ENCODE measurements at regions not wholly inside any gene's neighbourhood (a gene's known extent, or its start where the extent isn't known, plus 50 kb on each side); places are given as distances from the start of the nearest gene placed in this dataset.

DNA sequence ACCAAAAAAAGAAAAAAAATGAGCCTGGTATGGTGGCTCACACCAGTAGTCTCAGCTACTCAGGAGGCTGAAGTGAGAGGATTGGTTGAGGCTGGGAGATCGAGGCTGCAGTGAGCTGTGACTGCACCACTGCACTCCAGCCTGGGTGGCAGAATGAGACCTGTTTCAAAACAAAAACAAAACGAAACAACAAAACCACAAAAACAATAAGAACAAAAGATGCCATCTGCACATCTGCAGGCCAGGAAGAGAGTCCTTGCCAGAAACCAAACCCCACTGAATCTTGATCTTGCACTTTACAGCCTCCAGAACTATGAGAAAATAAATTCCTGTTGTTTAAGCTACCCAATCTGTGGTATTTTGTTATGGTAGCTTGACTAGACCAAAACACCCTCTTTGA is 207.7 kb downstream of the YTHDC2 start:
- Histone ChIP-seq H3K9me3 (ENCODE audit: insufficient read depth, low read length) (no peaks in the 10 kb centered on the region), H3K9ac (ENCODE audit: low read length) (no peak overlapping the region), H3F3A (ENCODE audit: insufficient read depth) (no peaks in the 10 kb centered on the region), H3K27me3 (ENCODE audit: low read length) (no peaks in the 10 kb centered on the region), H2AFZ (ENCODE audit: low read depth, low read length, severe bottlenecking) (no peak overlapping the region), H3K4me3 (ENCODE audit: insufficient read depth, low read length, poor library complexity, severe bottlenecking) (no peak overlapping the region), H3K9me2 (replicated peaks; ENCODE audit: insufficient read depth, low read length) (no peaks in the 10 kb centered on the region), H3K27ac (ENCODE audit: low read depth, low read length) (no peak overlapping the region), H4K20me1 (ENCODE audit: low read depth, low read length) (no peaks in the 10 kb centered on the region), H3K36me3 (ENCODE audit: low read length) (no peaks in the 10 kb centered on the region), H3K4me2 (ENCODE audit: low read depth, low read length, poor library complexity, severe bottlenecking) (no peak overlapping the region), H3K79me2 (ENCODE audit: insufficient read depth, low read length) (no peaks in the 10 kb centered on the region)
- TF ChIP-seq, protein P1, sequence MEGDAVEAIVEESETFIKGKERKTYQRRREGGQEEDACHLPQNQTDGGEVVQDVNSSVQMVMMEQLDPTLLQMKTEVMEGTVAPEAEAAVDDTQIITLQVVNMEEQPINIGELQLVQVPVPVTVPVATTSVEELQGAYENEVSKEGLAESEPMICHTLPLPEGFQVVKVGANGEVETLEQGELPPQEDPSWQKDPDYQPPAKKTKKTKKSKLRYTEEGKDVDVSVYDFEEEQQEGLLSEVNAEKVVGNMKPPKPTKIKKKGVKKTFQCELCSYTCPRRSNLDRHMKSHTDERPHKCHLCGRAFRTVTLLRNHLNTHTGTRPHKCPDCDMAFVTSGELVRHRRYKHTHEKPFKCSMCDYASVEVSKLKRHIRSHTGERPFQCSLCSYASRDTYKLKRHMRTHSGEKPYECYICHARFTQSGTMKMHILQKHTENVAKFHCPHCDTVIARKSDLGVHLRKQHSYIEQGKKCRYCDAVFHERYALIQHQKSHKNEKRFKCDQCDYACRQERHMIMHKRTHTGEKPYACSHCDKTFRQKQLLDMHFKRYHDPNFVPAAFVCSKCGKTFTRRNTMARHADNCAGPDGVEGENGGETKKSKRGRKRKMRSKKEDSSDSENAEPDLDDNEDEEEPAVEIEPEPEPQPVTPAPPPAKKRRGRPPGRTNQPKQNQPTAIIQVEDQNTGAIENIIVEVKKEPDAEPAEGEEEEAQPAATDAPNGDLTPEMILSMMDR (IDR thresholded peaks at IDR 0.05; ENCODE audit: insufficient read depth, low read length, poor library complexity, severe bottlenecking), result no peak
- no peak for TF ChIP-seq EZH2phosphoT487 (conservative IDR thresholded peaks at IDR 0.05; ENCODE audit: low read length)

DNA sequence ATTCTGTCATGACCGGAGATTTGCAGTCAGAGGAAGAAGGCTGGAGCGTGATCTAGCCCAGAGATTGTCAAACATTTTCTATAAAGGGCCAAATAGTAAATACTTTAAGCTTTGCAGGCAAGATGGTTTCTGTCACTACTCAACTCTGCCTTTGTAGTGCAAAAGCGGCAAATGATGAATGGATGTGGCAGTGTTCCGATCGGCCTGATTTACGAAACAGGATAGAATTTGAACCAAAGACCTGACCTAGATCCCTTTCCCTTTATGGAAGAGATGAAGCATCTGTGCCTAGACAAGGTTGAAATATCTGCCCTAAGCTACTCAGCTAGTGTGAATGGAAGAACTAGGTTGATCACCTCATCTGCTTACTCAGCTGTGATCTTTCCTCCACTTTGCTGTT is 209.5 kb downstream of the YTHDC2 start:
- no peaks in the 10 kb centered on the region for H3K9me3 ChIP-seq (ENCODE audit: insufficient read depth, low read length)
- no peak overlapping the region for H3K27ac ChIP-seq (ENCODE audit: low read depth, low read length)
- H3K9me2 ChIP-seq (replicated peaks; ENCODE audit: insufficient read depth, low read length), result no peaks in the 10 kb centered on the region
- TF ChIP-seq, protein P1 (IDR thresholded peaks at IDR 0.05; ENCODE audit: insufficient read depth, low read length, poor library complexity, severe bottlenecking), result no peak
- no peak for TF ChIP-seq EZH2phosphoT487 (conservative IDR thresholded peaks at IDR 0.05; ENCODE audit: low read length)
- H3K79me2 ChIP-seq (ENCODE audit: insufficient read depth, low read length), result no peaks in the 10 kb centered on the region
- no peaks in the 10 kb centered on the region for H3K27me3 ChIP-seq (ENCODE audit: low read length)
- H3K36me3 ChIP-seq (ENCODE audit: low read length), result no peaks in the 10 kb centered on the region
- H3K4me3 ChIP-seq (ENCODE audit: insufficient read depth, low read length, poor library complexity, severe bottlenecking), result no peak overlapping the region
- H2AFZ ChIP-seq (ENCODE audit: low read depth, low read length, severe bottlenecking), result no peak overlapping the region
- no peaks in the 10 kb centered on the region for H4K20me1 ChIP-seq (ENCODE audit: low read depth, low read length)
- no peak overlapping the region for H3K4me2 ChIP-seq (ENCODE audit: low read depth, low read length, poor library complexity, severe bottlenecking)
- no peaks in the 10 kb centered on the region for H3F3A ChIP-seq (ENCODE audit: insufficient read depth)
- no peak overlapping the region for H3K9ac ChIP-seq (ENCODE audit: low read length)

DNA sequence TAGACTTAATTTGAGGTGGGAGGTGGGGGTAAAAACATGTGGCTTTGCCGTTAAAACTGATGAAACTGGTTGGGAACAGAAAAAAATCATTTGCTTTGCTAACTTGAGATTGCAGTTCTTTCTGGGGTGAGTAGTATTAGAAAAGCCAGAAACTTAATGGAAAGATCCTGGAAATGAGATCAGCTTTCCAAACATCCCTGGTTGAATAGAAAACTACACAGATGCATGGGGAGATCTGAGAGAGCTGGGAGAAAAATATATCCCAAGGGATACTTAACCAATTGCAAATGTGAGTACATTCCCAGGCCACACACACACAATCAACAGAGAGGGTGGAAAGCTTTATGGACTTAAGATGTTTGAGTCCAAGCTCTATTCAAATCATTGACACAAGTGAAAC is 222.3 kb downstream of the YTHDC2 start:
- Histone ChIP-seq H3K9ac (ENCODE audit: low read length) (no peak overlapping the region), H2AFZ (ENCODE audit: low read depth, low read length, severe bottlenecking) (no peak overlapping the region), H3K79me2 (ENCODE audit: insufficient read depth, low read length) (no peaks in the 10 kb centered on the region)

More for the DNA sequence above, 222.3 kb downstream of the YTHDC2 start:
- H3K9me2 ChIP-seq (replicated peaks; ENCODE audit: insufficient read depth, low read length), result no peaks in the 10 kb centered on the region
- H3K9me3 ChIP-seq (ENCODE audit: insufficient read depth, low read length), result no peaks in the 10 kb centered on the region
- no peak for TF ChIP-seq EZH2phosphoT487 (conservative IDR thresholded peaks at IDR 0.05; ENCODE audit: low read length)
- TF ChIP-seq, protein P1 (IDR thresholded peaks at IDR 0.05; ENCODE audit: insufficient read depth, low read length, poor library complexity, severe bottlenecking), result no peak
- no peak overlapping the region for H3K27ac ChIP-seq (ENCODE audit: low read depth, low read length)
- no peaks in the 10 kb centered on the region for H3K36me3 ChIP-seq (ENCODE audit: low read length)
- H3K4me3 ChIP-seq (ENCODE audit: insufficient read depth, low read length, poor library complexity, severe bottlenecking), result no peak overlapping the region
- H3K27me3 ChIP-seq (ENCODE audit: low read length), result no peaks in the 10 kb centered on the region
- H4K20me1 ChIP-seq (ENCODE audit: low read depth, low read length), result no peaks in the 10 kb centered on the region
- no peak overlapping the region for H3K4me2 ChIP-seq (ENCODE audit: low read depth, low read length, poor library complexity, severe bottlenecking)
- H3F3A ChIP-seq (ENCODE audit: insufficient read depth), result no peaks in the 10 kb centered on the region

Data from SU-DHL-6 (cell line).